ENCODE measurements at regions not wholly inside any gene's neighbourhood (a gene's known extent, or its start where the extent isn't known, plus 50 kb on each side); places are given as distances from the start of the nearest gene placed in this dataset.

GRCh38 chr13:64546371-64546770 is 2683.8 kb downstream of the PCDH9 start:
- H3K27me3 ChIP-seq (ENCODE audit: insufficient read depth): no peaks in the 10 kb centered on the region
- H4K20me1 ChIP-seq (replicated peaks; ENCODE audit: insufficient read depth): no peaks in the 10 kb centered on the region
- H3K4me3 ChIP-seq: no peak overlapping the region
- Mint-ChIP-seq H3K4me3 (no peak overlapping the region), H3K27me3 (ENCODE audit: insufficient read depth, low read depth, poor library complexity) (no peaks in the 10 kb centered on the region), H3K9me3 (peaks cover 11% of the 10 kb centered on the region), H3K4me1 (no peaks in the 10 kb centered on the region), H3K27ac (no peak overlapping the region), H3K36me3 (ENCODE audit: low read depth) (peaks cover 11% of the 10 kb centered on the region; the same call in 2 of the 3 replicates)
- no peak for ATAC-seq
- DNase-seq (ENCODE audit: low spot score): no peak
- no peaks in the 10 kb centered on the region for H3K9me2 ChIP-seq (ENCODE audit: insufficient read depth)
- H3K4me2 ChIP-seq: no peak overlapping the region
- H2AFZ ChIP-seq: no peak overlapping the region
- H3K27ac ChIP-seq (ENCODE audit: low read depth): no peak overlapping the region
- H3F3A ChIP-seq (replicated peaks; ENCODE audit: low read depth): no peaks in the 10 kb centered on the region
- H3K79me2 ChIP-seq (replicated peaks; ENCODE audit: insufficient read depth): no peaks in the 10 kb centered on the region
- TF ChIP-seq POLR2AphosphoS5 (IDR thresholded peaks at IDR 0.05; ENCODE audit: low read depth) (no peak), NANOG (IDR thresholded peaks at IDR 0.05; ENCODE audit: borderline replicate concordance) (no peak)
- no peaks in the 10 kb centered on the region for H3K4me1 ChIP-seq (ENCODE audit: insufficient read depth)
- H3K36me3 ChIP-seq (ENCODE audit: insufficient read depth): no peaks in the 10 kb centered on the region

- Mint-ChIP-seq H3K27ac (0 out of 2 replicates have a peak overlapping the region, but pooled peaks have one; percentile 24), H3K36me3 (ENCODE audit: low read depth) (no peaks in the 10 kb centered on the region), H3K27me3 (ENCODE audit: insufficient read depth, low read depth, poor library complexity) (no peaks in the 10 kb centered on the region), H3K9me3 (no peaks in the 10 kb centered on the region), H3K4me3 (no peak overlapping the region), H3K4me1 (no peaks in the 10 kb centered on the region; the same call in 2 of the 3 replicates)
- TF ChIP-seq CREB1 (CRISPR knock-in tag; IDR thresholded peaks at IDR 0.05; ENCODE audit: low read depth) (no peak), STAT1 (IDR thresholded peaks at IDR 0.05; ENCODE audit: unreplicated experiment) (no peak), ZNF114 (CRISPR knock-in tag; IDR thresholded peaks at IDR 0.05) (no peak), ETS1 (IDR thresholded peaks at IDR 0.05) (no peak), NANOG (IDR thresholded peaks at IDR 0.05; ENCODE audit: borderline replicate concordance) (no peak), CTCF (conservative IDR thresholded peaks at IDR 0.05; ENCODE audit: low read depth in 2 of 2) (no peak), EZH2 (IDR thresholded peaks at IDR 0.05; ENCODE audit: low read depth, unreplicated experiment) (no peak), ZNF331 (CRISPR knock-in tag; IDR thresholded peaks at IDR 0.05; ENCODE audit: low read depth) (no peak), JUNB (IDR thresholded peaks at IDR 0.05; ENCODE audit: unreplicated experiment) (no peak), EZH2phosphoT487 (IDR thresholded peaks at IDR 0.05; ENCODE audit: unreplicated experiment) (no peak), REST (IDR thresholded peaks at IDR 0.05; ENCODE audit: unreplicated experiment) (no peak)
- Histone ChIP-seq H3K4me2 (no peak overlapping the region), H3F3A (replicated peaks; ENCODE audit: low read depth) (no peaks in the 10 kb centered on the region), H3K36me3 (ENCODE audit: insufficient read depth) (no peaks in the 10 kb centered on the region), H3K79me2 (replicated peaks; ENCODE audit: insufficient read depth) (no peaks in the 10 kb centered on the region), H3K4me3 (no peak overlapping the region), H3K4me1 (ENCODE audit: insufficient read depth) (no peaks in the 10 kb centered on the region), H4K20me1 (replicated peaks; ENCODE audit: insufficient read depth) (no peaks in the 10 kb centered on the region), H2AFZ (no peak overlapping the region), H3K9me2 (ENCODE audit: insufficient read depth) (no peaks in the 10 kb centered on the region), H3K27me3 (ENCODE audit: insufficient read depth) (no peaks in the 10 kb centered on the region), H3K27ac (ENCODE audit: low read depth) (no peak overlapping the region)
- ATAC-seq: no peak
- no peak for DNase-seq (ENCODE audit: low spot score)
Measured at GRCh38 chr13:64540976-64541375, 2689.2 kb downstream of the PCDH9 start.

Data from GM23338 (cell line).